ENCODE measurements at regions not wholly inside any gene's neighbourhood (a gene's known extent, or its start where the extent isn't known, plus 50 kb on each side); places are given as distances from the start of the nearest gene placed in this dataset.

DNA sequence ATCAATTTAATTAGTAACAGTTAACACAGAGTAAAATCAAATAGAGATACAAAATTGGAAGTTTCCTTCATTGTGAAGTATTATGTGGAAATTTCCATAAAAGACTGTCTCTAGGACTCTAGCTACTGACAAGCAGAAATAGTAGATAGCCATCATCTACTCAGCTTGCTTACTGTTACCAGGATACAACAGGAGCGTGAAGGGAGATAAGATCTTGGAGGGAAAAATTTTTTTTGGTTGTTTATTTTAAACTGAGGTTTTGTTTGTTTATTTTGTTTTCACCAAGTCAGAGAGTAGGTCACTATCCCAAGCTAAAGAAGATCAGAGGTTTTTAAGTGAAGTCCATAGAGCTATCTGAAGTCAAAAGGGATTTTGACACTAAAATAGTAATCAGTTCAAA is 861.3 kb upstream of the MGAT4C start:
- Histone ChIP-seq H3K36me3 (no peaks in the 10 kb centered on the region), H3K4me3 (no peak overlapping the region), H3K9me3 (no peaks in the 10 kb centered on the region), H3K27me3 (replicated peaks in 1 of 7) (no peaks in the 10 kb centered on the region), H3K27ac (no peak overlapping the region), H3K4me1 (no peaks in the 10 kb centered on the region)
- no peak for DNase-seq
- WGBS, 5 donors = 51 to 62% (median 55%) methylated on average over 1 of the region's 1 CpG
- intact Hi-C loops (cut with DNase I; ENCODE audit: low total_unique reads) = no loop called here
- TF ChIP-seq, protein P1, sequence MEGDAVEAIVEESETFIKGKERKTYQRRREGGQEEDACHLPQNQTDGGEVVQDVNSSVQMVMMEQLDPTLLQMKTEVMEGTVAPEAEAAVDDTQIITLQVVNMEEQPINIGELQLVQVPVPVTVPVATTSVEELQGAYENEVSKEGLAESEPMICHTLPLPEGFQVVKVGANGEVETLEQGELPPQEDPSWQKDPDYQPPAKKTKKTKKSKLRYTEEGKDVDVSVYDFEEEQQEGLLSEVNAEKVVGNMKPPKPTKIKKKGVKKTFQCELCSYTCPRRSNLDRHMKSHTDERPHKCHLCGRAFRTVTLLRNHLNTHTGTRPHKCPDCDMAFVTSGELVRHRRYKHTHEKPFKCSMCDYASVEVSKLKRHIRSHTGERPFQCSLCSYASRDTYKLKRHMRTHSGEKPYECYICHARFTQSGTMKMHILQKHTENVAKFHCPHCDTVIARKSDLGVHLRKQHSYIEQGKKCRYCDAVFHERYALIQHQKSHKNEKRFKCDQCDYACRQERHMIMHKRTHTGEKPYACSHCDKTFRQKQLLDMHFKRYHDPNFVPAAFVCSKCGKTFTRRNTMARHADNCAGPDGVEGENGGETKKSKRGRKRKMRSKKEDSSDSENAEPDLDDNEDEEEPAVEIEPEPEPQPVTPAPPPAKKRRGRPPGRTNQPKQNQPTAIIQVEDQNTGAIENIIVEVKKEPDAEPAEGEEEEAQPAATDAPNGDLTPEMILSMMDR (IDR thresholded peaks at IDR 0.05 in 8 of 11, conservative IDR thresholded peaks at IDR 0.05 in 3 of 11) = no peak
- no peak for TF ChIP-seq POLR2A (IDR thresholded peaks at IDR 0.05)
- TF ChIP-seq POLR2AphosphoS5 (IDR thresholded peaks at IDR 0.05) = no peak

DNA sequence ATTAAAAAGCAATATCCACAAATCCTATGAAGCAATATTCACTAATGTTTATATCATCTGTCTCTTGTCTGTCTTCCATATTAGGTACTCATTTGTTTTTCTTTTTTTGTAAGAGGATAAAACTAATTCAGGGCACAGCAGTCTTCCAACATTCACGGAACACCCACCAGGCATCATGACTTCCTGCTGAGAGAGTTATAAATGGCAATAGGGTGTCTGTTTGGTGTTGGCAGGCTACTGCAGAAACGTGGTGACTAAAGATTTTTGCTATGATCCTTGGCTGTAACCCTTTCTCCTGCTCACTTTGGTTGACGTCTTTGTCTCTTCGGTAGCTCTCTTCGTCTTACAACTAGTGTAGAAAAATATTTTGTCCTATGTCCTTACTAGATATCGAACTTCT is 860.6 kb upstream of the MGAT4C start:
- 58 to 65% (median 64%) methylated on average over 6 of the region's 6 CpGs for WGBS, 5 donors
- intact Hi-C loops (cut with DNase I; ENCODE audit: low total_unique reads) = no loop called here

DNA sequence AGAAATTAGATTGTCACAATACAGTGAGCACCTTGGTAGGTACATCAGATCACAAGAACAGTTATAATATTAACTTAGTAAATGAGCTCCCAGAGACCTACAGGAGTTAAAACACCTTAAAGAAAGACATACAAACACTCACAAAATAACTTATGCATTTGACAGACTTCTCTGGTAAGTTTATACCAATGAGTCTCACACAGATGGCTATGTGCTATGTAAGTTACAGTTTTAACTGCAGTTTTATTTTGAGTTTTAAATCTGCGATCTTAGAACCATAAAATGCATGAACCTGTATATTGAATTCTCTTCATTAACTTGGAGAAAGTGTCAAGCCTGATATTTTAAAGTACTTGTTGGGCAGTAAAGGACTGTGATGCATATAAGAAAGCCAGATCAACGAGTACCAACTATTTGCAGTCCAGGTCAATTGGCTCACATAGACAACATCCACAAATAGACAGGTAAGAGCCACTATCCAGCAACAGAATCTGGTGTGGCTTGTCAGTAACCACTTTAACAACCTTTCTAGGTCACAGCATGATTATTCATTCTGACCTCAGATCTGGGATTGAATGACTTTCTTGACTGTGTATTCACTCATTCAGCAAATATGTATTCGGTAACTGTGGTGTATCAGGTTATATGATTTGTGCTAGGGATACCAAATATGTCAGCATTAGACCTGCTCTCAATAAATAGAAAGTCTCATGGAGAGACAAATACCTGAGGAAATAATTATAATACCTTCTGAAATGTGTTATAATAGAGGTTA is 856.6 kb upstream of the MGAT4C start:
- TF ChIP-seq POLR2AphosphoS5 (IDR thresholded peaks at IDR 0.05) (no peak), POLR2A (IDR thresholded peaks at IDR 0.05) (no peak)
- TF ChIP-seq, protein P1 (IDR thresholded peaks at IDR 0.05 in 8 of 11, conservative IDR thresholded peaks at IDR 0.05 in 3 of 11) = no peak
- Histone ChIP-seq H3K4me3 (no peak overlapping the region), H3K9me3 (no peaks in the 10 kb centered on the region), H3K36me3 (no peaks in the 10 kb centered on the region), H3K27me3 (replicated peaks in 1 of 7) (no peaks in the 10 kb centered on the region), H3K4me1 (no peaks in the 10 kb centered on the region), H3K27ac (no peak overlapping the region)
- DNase-seq = no peak
- intact Hi-C loops (cut with DNase I; ENCODE audit: low total_unique reads) = no loop called here
- 70 to 87% (median 79%) methylated on average over 3 of the region's 3 CpGs for WGBS, 5 donors

More for the DNA sequence above, 860.6 kb upstream of the MGAT4C start:
- no peak for DNase-seq
- H3K36me3 ChIP-seq = no peaks in the 10 kb centered on the region
- no peak overlapping the region for H3K27ac ChIP-seq
- no peaks in the 10 kb centered on the region for H3K27me3 ChIP-seq (replicated peaks in 1 of 7)
- no peaks in the 10 kb centered on the region for H3K4me1 ChIP-seq
- no peak for TF ChIP-seq POLR2A (IDR thresholded peaks at IDR 0.05)
- TF ChIP-seq, protein P1 (IDR thresholded peaks at IDR 0.05 in 8 of 11, conservative IDR thresholded peaks at IDR 0.05 in 3 of 11) = no peak
- TF ChIP-seq POLR2AphosphoS5 (IDR thresholded peaks at IDR 0.05) = no peak
- H3K9me3 ChIP-seq = no peaks in the 10 kb centered on the region
- H3K4me3 ChIP-seq = no peak overlapping the region

DNA sequence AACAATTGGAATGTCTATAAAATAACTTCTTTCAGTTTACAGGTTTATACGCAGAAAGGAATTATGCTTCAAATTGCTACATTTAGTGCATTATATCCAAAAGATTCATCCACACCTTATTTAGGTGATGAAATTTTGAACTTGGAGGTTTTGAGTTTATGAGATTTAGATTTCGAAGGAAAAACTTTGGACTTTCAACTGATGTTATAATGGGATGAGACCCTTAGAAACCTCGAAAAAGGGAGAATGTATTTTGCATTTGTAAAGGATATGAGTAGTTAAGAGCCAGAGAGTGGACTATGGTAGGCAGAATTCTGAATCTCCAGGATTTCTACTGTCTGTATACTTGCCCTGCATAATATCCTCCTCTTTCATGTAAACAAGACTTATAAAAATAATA is 851.6 kb upstream of the MGAT4C start:
- Histone ChIP-seq H3K36me3 (no peaks in the 10 kb centered on the region), H3K27me3 (replicated peaks in 1 of 7) (no peaks in the 10 kb centered on the region), H3K4me3 (no peak overlapping the region), H3K9me3 (no peaks in the 10 kb centered on the region), H3K4me1 (no peaks in the 10 kb centered on the region), H3K27ac (no peak overlapping the region)
- DNase-seq = no peak
- TF ChIP-seq POLR2AphosphoS5 (IDR thresholded peaks at IDR 0.05) (no peak), POLR2A (IDR thresholded peaks at IDR 0.05) (no peak)
- TF ChIP-seq, protein P1 (IDR thresholded peaks at IDR 0.05 in 8 of 11, conservative IDR thresholded peaks at IDR 0.05 in 3 of 11) = no peak
- intact Hi-C loops (cut with DNase I; ENCODE audit: low total_unique reads) = no loop called here
- WGBS, 5 donors = 64 to 86% (median 76%) methylated on average over 3 of the region's 3 CpGs
